ENCODE measurements at regions not wholly inside any gene's neighbourhood (a gene's known extent, or its start where the extent isn't known, plus 50 kb on each side); places are given as distances from the start of the nearest gene placed in this dataset.
"Not testable (repeated sequence)": the region's sequence is repeated elsewhere in the genome, so short reads cannot be mapped to it uniquely, and the experiment has no call there.

GRCh38 chr1:146645978-146646604 lies 292.0 kb upstream of the NBPF12 start:
- H3K4me3 ChIP-seq (replicated peaks in 1 of 3; ENCODE audit: low read depth in 2 of 3, low read length in 3 of 3); DNase-seq; H3K9me3 ChIP-seq (replicated peaks in 1 of 2; ENCODE audit: control insufficient read depth in 1 of 2, insufficient read depth in 1 of 2, low read length in 2 of 2); H3K79me2 ChIP-seq (ENCODE audit: insufficient read depth, low read length); H3K9ac ChIP-seq (ENCODE audit: insufficient read depth, low read length, poor library complexity, severe bottlenecking); H3K27me3 Mint-ChIP-seq (ENCODE audit: low read depth in 3 of 3); H3K9me3 Mint-ChIP-seq; H2AFZ ChIP-seq (ENCODE audit: insufficient read depth, low read depth, low read length, poor library complexity, severe bottlenecking); H4K20me1 ChIP-seq (ENCODE audit: insufficient read depth, low read length); intact Hi-C loops (cut with micrococcal nuclease); H3K36me3 ChIP-seq (replicated peaks in 1 of 2; ENCODE audit: control insufficient read depth in 1 of 2, insufficient read depth in 2 of 2, low read length in 2 of 2); H3K4me1 Mint-ChIP-seq; H3K36me3 Mint-ChIP-seq; H3K27ac Mint-ChIP-seq; H3K27ac ChIP-seq (ENCODE audit: low read depth in 1 of 2, low read length in 2 of 2); H3K4me3 Mint-ChIP-seq; H3K4me2 ChIP-seq (replicated peaks; ENCODE audit: extremely low read depth, low read length, poor library complexity, severe bottlenecking); H3K27me3 ChIP-seq (ENCODE audit: control insufficient read depth in 2 of 2, insufficient read depth in 2 of 2, low read length in 2 of 2); H3K4me1 ChIP-seq (ENCODE audit: control insufficient read depth in 1 of 2, insufficient read depth in 2 of 2, low read length in 2 of 2): not testable (repeated sequence)
- WGBS (ENCODE audit: insufficient coverage), result no CpG with 5 or more reads among the region's 6 CpGs

GRCh38 chr1:146641534-146641933 lies 296.6 kb upstream of the NBPF12 start:
- intact Hi-C loops (cut with micrococcal nuclease); H3K27ac ChIP-seq (ENCODE audit: low read depth in 1 of 2, low read length in 2 of 2); H3K36me3 ChIP-seq (replicated peaks in 1 of 2; ENCODE audit: control insufficient read depth in 1 of 2, insufficient read depth in 2 of 2, low read length in 2 of 2); H3K27ac Mint-ChIP-seq; H3K79me2 ChIP-seq (ENCODE audit: insufficient read depth, low read length); H3K4me1 Mint-ChIP-seq; H3K9me3 Mint-ChIP-seq; H3K4me2 ChIP-seq (replicated peaks; ENCODE audit: extremely low read depth, low read length, poor library complexity, severe bottlenecking); H3K36me3 Mint-ChIP-seq; H3K27me3 Mint-ChIP-seq (ENCODE audit: low read depth in 3 of 3); DNase-seq; H3K4me1 ChIP-seq (ENCODE audit: control insufficient read depth in 1 of 2, insufficient read depth in 2 of 2, low read length in 2 of 2); H4K20me1 ChIP-seq (ENCODE audit: insufficient read depth, low read length); H3K9me3 ChIP-seq (replicated peaks in 1 of 2; ENCODE audit: control insufficient read depth in 1 of 2, insufficient read depth in 1 of 2, low read length in 2 of 2); H3K4me3 Mint-ChIP-seq; H2AFZ ChIP-seq (ENCODE audit: insufficient read depth, low read depth, low read length, poor library complexity, severe bottlenecking); H3K4me3 ChIP-seq (replicated peaks in 1 of 3; ENCODE audit: low read depth in 2 of 3, low read length in 3 of 3); H3K27me3 ChIP-seq (ENCODE audit: control insufficient read depth in 2 of 2, insufficient read depth in 2 of 2, low read length in 2 of 2); H3K9ac ChIP-seq (ENCODE audit: insufficient read depth, low read length, poor library complexity, severe bottlenecking): not testable (repeated sequence)
- no CpG with 5 or more reads among the region's 3 CpGs for WGBS (ENCODE audit: insufficient coverage)

- DNase-seq; H2AFZ ChIP-seq (ENCODE audit: insufficient read depth, low read depth, low read length, poor library complexity, severe bottlenecking); H3K36me3 Mint-ChIP-seq; H4K20me1 ChIP-seq (ENCODE audit: insufficient read depth, low read length); H3K4me1 Mint-ChIP-seq; H3K36me3 ChIP-seq (replicated peaks in 1 of 2; ENCODE audit: control insufficient read depth in 1 of 2, insufficient read depth in 2 of 2, low read length in 2 of 2); H3K27me3 Mint-ChIP-seq (ENCODE audit: low read depth in 3 of 3); H3K27ac ChIP-seq (ENCODE audit: low read depth in 1 of 2, low read length in 2 of 2); H3K9me3 ChIP-seq (replicated peaks in 1 of 2; ENCODE audit: control insufficient read depth in 1 of 2, insufficient read depth in 1 of 2, low read length in 2 of 2); H3K4me2 ChIP-seq (replicated peaks; ENCODE audit: extremely low read depth, low read length, poor library complexity, severe bottlenecking); H3K9me3 Mint-ChIP-seq; H3K27me3 ChIP-seq (ENCODE audit: control insufficient read depth in 2 of 2, insufficient read depth in 2 of 2, low read length in 2 of 2); H3K4me3 ChIP-seq (replicated peaks in 1 of 3; ENCODE audit: low read depth in 2 of 3, low read length in 3 of 3); H3K27ac Mint-ChIP-seq; intact Hi-C loops (cut with micrococcal nuclease); H3K4me3 Mint-ChIP-seq; H3K9ac ChIP-seq (ENCODE audit: insufficient read depth, low read length, poor library complexity, severe bottlenecking); H3K4me1 ChIP-seq (ENCODE audit: control insufficient read depth in 1 of 2, insufficient read depth in 2 of 2, low read length in 2 of 2); H3K79me2 ChIP-seq (ENCODE audit: insufficient read depth, low read length): not testable (repeated sequence)
- 100% methylated on average over 1 of the region's 5 CpGs for WGBS (ENCODE audit: insufficient coverage)
Measured at GRCh38 chr1:146640671-146641070, 297.5 kb upstream of the NBPF12 start.

GRCh38 chr1:146630302-146630701 lies 307.8 kb upstream of the NBPF12 start:
- H3K79me2 ChIP-seq (ENCODE audit: insufficient read depth, low read length); H3K27me3 Mint-ChIP-seq (ENCODE audit: low read depth in 3 of 3); H3K36me3 ChIP-seq (replicated peaks in 1 of 2; ENCODE audit: control insufficient read depth in 1 of 2, insufficient read depth in 2 of 2, low read length in 2 of 2); H3K36me3 Mint-ChIP-seq; H3K27ac ChIP-seq (ENCODE audit: low read depth in 1 of 2, low read length in 2 of 2); H3K9ac ChIP-seq (ENCODE audit: insufficient read depth, low read length, poor library complexity, severe bottlenecking); H3K4me1 Mint-ChIP-seq; H3K9me3 ChIP-seq (replicated peaks in 1 of 2; ENCODE audit: control insufficient read depth in 1 of 2, insufficient read depth in 1 of 2, low read length in 2 of 2); H2AFZ ChIP-seq (ENCODE audit: insufficient read depth, low read depth, low read length, poor library complexity, severe bottlenecking); H3K27ac Mint-ChIP-seq; H3K9me3 Mint-ChIP-seq; H3K4me2 ChIP-seq (replicated peaks; ENCODE audit: extremely low read depth, low read length, poor library complexity, severe bottlenecking); H3K4me3 Mint-ChIP-seq; H3K27me3 ChIP-seq (ENCODE audit: control insufficient read depth in 2 of 2, insufficient read depth in 2 of 2, low read length in 2 of 2); H3K4me1 ChIP-seq (ENCODE audit: control insufficient read depth in 1 of 2, insufficient read depth in 2 of 2, low read length in 2 of 2); H3K4me3 ChIP-seq (replicated peaks in 1 of 3; ENCODE audit: low read depth in 2 of 3, low read length in 3 of 3); DNase-seq; intact Hi-C loops (cut with micrococcal nuclease); H4K20me1 ChIP-seq (ENCODE audit: insufficient read depth, low read length): not testable (repeated sequence)
- no CpG with 5 or more reads among the region's 1 CpG for WGBS (ENCODE audit: insufficient coverage)
